RPMI8226 (cell line): ENCODE measurements at regions not wholly inside any gene's neighbourhood (a gene's known extent, or its start where the extent isn't known, plus 50 kb on each side); places are given as distances from the start of the nearest gene placed in this dataset.

ENCODE experiments used
- DNase-seq: peaks from one replicate; pipeline ENCODE4 v3.0.0-alpha.2; 2015

DNA sequence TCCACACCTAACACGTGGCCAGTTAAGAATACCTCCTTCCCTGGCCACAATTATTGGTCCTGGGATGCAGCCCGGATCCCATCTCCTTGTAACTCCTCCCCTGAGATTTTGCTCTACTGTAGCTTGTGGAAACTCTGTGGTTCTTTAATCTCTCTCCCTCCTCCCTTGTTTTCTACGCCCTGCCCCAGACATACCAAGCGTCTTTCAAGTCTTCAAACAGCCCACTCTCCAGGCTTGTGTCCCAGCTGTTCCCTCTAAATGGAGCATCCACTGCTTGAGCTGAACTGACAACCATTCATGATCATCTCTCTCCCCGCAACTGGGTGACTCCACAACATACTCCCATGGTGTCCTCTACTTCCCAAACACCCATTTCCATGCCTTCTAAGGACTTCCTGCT lies 111.6 kb downstream of the SIPA1L2 start:
- no peak for DNase-seq

DNA sequence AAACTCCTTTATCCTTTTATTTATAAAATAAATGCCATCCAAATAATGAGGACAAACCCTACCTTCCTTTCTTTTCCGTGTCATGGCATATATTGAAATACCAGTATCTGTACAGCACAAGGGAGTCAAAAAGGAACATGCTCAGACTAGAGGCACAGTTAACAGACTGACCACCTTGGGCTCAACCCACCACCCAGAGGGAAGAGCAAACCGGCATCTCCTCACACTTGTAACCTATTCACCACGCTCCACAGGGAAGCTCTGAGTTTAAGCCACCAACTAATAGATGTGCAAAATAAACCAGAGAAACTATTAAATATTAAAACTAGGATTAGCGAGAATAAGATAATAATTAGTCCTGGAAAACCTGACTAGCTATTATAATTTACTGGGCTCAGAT lies 112.7 kb downstream of the SIPA1L2 start:
- no peak for DNase-seq

DNA sequence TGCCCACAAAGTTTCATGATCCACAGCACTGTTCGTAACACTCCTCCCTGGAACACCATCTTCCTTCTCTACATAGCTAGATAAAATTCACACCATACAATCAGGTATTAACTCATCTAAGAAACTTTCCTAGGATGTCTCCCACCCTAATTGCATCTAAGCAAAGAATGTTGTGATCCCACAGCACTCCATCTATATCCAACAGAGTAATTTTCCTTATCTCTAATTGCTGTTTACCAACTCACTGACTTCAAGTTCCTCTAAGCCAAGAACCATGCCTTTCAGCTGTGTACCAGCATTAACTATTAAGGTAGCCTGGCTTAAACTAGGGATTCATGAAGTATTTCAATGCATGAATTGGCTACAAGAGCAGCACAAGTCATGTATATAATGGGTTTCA lies 114.2 kb downstream of the SIPA1L2 start:
- no peak for DNase-seq

DNA sequence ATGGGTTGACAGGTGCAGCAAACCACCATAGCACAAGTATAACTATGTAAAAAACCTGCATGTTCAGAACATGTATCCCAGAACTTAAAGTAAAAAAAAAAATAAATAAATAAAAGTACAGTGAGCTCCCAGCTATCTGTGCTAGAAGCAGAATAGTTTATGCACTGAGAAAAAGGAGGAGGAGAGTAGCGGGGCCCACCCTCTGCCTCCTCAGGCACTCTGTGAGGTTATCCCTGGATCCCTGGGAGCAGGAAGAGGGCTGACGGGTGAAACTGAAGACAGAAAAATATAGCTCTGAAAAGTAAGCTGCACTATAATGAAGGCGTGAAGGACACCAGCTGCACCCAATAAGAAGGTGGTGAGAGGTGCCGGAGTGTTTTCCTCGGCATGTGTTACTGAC lies 117.2 kb downstream of the SIPA1L2 start:
- no peak for DNase-seq

DNA sequence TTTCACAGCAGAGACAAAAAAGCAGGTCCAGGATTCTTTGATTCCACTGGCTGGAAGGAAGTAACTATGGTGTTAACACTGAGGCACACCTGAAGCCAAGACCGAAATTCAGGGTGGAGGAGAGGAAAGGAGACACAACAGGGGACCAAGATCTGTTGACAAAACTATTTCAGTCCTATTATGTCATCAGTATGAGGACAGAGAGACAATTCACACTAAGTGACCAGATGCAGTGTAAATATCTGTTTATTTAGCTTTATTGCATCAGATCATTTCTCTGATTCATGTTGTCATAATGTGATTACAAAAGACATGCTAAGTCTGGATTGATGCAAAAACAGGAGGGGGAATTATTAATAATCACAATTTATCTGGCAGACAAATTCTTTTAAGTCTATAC lies 118.8 kb downstream of the SIPA1L2 start:
- no peak for DNase-seq

DNA sequence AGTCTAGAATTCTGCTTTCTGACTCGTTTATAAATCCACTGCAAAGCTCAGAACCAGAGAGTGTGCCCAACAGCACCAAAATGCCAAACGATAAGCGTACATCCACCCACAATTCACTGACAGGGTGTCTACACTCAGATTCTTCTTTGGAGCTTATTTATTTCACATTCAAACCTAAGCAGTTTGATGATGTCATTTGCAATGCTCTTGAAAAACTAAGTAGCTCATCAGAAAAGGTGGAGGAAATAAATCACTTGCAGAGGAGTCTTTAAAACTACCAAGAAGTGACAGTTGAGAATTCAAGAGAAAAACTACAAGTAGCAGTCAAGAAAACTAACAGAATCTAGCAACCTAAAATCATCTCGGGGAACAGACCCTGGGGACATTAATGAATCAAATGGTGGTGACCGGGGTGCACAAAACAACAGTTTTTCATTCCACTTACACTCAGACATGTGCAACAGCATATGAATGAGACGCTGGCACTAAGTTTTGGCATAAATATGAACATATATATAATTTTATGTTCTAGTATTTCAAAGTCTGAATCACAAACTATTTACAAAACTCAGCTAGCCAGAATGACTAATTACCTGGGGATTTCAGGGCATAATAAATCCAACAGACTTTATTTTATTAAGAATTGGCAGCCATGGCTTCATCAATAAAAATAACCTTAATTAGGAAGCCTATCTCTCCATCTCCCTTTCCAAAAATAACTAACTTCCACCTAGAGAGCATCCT lies 119.4 kb downstream of the SIPA1L2 start:
- DNase-seq: no peak

DNA sequence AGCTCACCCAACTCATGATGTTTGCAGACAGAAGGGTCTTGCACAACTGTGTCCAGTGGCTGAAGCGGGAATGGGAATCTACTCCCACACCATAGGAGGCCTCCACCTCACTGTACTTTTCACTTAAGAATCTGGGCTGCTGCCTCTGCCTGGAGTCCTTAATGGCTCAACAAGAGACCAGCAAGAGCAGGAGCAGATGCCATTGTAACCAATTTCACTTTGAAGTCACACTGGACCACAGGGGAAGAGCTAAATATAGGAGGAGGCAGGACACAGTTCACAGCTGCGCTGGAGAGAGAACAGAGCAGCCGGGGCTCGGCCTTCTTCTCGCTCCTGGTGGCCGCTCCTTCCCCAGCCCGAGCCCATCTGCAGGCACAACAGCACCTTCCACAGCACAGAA lies 120.4 kb downstream of the SIPA1L2 start:
- DNase-seq: peak; percentile 48

DNA sequence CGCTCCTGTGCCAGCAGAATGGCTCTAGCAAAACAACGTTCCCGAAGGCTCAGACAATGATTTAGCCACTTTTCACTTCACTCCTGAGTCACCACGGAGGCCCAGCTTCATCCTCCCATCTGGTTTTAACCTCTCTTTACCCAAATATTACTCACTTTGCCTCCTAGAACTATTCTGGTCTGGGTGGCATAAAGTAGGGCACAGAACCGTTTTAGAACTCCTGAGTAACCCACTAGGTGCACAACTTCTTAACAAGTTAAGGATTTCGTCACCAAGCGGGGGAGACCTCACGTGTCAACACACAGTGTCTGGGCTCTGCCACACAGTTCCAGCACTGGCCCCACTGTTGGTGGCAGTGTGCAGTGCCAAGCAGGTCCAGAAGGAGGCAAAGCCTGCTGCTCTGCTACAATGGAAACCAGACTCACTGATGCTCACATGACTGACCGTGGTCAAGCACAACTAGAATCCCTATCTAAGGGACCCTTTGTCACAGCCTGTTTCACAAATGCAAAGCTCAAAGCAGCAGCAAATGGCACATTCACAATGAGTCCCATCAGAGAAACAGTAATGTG lies 121.7 kb downstream of the SIPA1L2 start:
- DNase-seq: peak; percentile 44

DNA sequence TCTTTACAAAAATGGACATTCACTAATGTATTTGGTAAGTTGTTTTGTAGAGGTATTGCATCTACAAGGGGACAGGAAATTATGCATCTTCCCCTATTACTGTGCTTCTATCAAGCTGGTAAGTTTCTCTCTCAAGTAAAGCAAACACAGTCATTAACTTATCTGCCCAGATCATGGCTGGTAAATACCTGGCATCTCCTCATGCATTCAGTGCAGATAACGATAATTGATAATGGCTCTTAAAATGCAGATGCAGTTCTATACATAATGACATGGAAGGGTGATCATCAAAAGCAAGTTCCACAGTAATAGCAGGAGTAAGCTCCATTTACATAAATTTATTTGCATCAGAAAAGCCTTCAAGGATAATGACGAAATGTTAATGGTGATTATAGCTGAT lies 122.4 kb downstream of the SIPA1L2 start:
- DNase-seq: no peak

DNA sequence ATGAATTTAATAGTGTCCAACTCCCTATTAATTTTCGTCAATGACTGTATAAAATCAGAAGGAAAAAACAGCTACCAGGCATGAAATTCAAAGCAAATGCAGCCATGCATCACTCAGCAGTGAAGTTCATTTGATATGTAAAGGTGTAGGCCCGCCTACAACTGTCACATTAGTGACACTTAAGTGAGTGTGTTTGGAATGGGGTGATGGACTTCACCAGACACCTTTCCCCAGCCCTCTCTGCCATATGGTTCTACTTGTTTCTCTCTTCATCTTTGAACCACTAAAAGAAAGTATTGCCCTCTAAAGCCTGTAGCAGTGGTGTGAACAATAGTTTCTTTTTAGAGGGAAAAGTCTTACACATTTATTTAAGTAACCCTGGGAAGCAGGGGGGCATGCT lies 124.0 kb downstream of the SIPA1L2 start:
- no peak for DNase-seq

DNA sequence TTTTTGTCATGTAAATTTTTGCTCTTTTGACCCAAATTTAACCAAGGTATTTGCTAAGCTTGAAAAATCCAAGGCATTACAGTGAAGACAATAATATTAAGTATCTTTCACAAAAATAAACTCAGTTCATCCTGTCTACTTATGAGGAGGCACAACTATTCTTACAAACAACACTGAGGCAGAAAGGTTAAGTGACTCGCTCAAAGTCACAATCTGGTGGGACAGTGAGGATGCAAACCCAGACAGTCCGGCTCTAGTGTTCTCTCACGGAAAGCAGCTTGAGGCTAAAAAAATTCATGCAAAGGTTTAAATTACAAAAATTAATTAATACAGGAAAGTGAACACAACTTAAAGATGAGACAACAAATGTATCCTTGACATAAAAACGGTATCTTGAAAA lies 125.3 kb downstream of the SIPA1L2 start:
- no peak for DNase-seq

DNA sequence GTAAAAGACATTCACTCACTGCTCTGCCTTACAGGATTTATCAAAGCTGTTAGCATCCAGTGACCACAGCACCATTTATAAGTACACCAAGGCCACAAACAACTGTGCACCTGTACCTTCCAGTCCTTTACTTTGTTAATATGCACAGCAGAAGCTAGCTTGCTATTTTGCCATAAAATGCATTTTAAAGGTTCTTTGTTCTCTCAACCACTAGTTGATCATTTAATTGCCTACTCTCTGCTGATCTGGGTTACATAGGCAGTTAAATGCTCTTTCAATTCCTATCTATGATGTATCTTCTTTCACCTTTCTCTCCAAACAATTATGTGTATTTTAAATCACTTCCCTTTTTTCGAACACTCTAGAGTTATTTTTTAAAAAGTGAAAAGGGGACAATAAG lies 126.4 kb downstream of the SIPA1L2 start:
- DNase-seq: peak; percentile 42

DNA sequence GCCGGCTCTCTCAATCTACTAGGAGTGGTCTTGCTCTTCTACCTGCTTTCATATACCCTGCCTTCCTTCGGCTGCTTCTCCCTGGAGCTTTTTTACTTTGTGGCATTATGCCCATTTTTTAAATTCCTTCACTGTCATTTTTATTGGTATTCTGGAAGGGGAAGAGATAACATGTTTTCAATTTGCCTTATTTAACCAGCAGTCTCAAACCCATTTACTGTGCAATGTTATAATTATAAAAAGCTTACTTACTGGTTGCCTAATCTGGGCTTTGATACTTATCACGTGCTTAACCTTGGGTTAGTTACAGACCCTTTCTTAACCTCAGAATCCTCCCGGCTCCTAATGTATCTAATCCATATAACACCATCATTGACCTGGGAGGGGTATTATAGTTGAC lies 128.1 kb downstream of the SIPA1L2 start:
- DNase-seq: no peak

DNA sequence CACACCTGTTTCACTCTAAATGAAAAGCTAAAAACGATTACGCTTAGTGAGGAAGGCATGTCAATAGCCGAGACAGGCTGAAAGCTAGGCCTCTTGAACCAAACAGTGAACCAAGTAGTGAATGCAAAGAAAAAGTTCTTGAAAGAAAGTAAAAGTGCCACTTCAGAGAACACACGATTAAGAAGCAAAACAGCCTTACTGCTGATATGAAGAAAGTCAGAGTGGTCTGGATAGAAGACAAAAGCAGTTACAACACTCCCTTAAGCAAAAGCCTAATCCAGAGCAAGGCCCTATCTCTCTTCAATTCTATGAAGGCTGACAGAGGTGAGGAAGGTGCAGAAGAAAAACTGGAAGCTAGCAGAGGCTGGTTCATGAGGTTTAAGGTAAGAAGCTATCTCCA lies 130.7 kb downstream of the SIPA1L2 start:
- no peak for DNase-seq

DNA sequence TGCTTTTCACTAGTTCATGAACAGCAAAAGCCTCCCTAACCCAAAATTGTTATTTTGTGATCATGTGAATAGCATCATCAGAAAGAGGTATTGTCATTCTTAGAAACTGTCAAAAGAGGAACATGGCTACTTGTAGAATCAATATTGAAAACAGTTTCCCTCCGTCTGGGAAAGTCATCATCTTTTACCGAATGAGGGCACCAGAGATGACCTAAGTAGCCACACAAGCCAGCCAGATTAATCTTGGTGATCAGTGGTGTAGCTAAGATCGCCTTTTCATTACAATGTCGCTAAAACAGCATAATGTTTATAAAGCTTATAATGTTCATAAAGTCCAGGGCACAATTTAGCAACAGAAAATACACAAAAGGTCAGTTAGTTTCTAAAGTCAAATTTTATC lies 136.1 kb downstream of the SIPA1L2 start:
- peak; percentile 51 for DNase-seq

DNA sequence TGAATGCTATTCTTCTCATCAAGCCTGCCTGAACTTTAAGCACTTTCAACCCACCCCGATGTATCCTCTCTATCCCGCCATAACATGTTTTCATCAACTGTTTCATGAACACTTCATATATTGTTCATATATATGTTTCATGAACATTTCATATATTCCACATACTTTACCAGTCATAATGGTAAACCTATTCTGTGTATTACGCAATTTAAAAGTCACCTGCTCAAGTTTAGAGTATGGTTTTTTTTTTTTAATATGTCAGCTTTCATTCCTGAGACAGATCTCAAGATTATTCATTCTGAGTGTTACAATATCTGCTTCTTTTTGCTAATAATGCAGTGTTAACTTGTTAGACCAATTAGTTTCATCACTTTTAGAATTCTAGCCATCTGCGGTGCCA lies 140.7 kb downstream of the SIPA1L2 start:
- DNase-seq: no peak

DNA sequence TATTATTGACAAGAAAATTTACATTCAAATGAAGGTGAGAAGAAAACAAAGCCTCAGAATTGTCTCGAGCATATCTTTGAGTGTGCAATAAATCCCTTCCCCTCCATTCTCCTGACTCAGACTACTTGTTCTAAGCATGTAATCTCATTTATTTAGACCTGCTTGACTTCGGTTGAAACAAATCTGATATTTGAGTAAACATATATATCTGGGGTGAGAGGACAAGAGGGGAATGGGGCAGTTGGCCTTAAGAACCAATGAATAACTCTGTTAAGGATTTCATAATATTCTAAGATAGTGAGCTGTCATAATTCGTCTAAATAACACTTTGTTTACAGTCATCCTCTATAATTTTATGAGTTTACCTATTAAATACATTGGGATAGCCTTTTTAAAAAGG lies 142.7 kb downstream of the SIPA1L2 start:
- DNase-seq: no peak

DNA sequence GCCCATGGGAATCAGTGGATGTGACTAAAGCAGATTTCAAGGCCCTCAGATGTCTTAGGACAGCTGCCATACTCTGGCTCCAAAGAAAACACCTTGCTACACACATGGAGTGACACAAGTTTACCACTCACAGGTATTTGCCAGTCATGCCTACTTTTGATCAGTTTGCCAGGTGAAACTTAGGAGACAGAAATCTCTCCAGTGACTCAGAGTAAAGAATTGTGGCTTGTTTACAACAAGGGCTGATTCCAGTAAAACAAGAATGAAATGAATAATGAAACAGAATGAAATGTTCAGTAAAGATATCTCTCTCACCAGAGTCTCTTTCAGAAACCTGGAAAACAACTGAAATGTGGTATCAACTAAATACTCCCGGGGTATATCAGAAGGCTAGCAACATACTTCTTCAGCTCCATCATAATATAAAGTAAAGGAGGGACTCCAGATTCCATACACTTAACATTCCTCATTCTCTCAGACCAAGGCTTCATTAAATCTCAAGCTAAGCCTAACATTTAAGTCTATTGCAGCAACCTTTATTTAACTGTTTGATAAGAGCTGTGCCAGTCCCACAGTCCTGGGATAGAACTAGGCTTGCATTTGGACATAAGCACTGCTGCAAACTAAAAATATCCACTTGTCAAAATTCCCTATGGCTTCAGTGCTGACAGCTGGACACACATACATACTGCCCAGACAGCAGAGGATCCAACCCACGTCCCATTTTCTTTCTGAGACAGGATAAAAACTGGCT lies 143.3 kb downstream of the SIPA1L2 start:
- no peak for DNase-seq

DNA sequence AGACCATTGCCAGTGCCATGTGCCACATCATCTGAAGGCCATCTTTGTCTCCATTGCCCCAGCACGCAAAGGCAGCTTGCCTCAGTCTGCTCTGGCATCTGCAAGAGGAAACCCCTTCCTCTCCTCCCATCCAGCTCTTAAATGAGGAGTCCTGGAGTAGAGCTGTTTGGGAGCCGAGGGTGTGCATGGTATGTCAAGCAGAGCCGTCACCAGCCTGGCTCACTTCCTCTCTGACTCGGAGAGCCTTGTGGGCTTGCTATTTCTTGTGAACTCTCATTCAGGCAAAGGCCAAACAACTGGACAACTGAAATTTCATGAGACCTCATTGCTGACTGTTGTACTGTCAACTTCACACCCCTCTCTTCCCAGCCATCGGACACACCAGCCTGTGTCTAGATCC lies 143.9 kb downstream of the SIPA1L2 start:
- DNase-seq: no peak

DNA sequence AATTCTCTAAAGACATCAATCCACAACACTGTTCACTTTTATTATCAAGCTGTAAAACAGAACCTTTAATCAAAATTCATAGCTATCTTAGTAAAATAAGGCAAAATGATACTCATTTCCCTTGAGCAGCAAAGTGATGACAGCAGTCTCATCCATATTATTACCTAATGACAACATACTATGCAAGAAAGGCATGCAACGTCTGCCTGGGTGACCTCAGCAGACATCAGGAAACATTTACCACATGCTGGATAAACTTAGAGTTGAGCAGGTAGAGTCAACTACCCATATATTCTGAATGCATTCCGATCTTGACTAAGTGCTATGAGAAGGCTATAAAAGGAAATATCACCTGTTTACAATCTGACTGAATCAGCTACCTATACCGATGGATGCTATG lies 145.1 kb downstream of the SIPA1L2 start:
- no peak for DNase-seq

DNA sequence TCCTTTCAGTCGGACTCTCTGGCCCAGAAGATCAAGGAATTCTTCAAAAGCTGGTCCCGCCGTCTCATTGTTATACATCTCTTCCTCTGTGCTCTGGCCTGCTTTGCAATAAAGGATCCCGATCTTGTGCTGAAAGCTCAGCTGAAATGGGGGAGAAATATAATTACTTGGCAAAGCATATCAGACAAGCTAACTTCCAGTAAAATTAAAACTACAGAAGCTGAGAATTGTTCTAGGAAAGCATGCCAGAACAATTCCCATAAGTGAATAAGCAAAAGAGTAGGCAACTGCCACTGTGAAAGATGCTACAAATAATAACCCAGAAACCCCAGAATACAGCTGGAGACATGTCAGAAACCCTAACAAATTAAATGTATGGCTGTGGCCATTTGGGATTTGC lies 146.1 kb downstream of the SIPA1L2 start:
- no peak for DNase-seq

DNA sequence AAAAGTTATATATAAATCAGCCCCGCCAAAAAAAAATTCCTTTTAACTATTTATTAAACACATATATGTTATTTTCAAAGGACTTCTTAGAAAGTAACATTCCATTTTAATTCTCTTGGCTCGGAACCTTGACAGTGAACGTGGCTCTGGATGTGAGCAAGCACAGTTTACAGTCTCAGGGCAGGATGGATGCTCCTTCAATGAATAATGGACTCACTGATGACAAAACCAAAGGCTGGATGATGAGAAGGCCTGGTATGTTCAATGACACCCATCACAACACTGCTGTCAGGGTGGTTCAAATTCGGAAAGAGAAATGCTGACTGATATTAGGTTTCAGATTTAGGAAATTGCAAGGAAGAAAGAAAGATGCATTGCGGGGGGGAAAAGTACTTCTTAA lies 148.8 kb downstream of the SIPA1L2 start:
- no peak for DNase-seq

DNA sequence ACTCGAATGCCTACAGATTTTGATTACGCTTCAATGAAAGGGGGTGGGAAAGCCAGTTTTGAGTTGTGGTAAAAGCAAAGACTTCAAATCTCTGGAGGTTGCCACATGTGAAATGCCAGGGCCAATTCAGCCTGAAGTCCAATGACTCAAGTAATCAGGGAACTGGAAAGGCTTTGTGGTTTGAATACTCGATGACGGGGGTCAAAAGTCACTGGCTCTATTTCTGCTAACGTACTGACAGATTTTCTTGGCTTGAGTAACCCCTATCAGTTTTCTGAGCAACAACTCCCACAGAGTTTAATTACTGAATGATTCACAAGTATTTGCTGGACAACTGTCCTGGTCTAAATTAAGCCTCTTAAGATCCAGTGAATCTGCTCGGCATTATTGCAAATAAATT lies 152.2 kb downstream of the SIPA1L2 start:
- no peak for DNase-seq

DNA sequence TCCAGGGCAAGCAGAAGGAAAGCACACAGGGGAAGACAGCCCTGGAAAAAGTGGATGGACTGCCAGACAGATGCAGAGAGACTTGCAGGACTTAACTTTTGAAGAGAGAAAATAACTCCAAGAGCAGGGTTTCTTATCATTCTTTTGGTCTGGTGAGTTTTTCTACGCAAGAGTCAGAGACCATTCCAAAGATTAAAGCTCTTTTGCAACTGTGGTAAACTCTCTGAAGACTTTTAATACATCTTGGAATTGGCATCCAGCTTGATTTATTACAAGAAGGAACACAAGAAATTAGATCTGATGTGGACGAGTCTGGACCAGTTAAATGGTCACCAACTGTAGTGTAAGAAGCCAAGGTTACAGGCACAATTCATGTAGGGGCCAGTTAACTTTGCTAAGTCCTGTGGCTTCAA lies 153.4 kb downstream of the SIPA1L2 start:
- DNase-seq: no peak
